ENCODE measurements at regions not wholly inside any gene's neighbourhood (a gene's known extent, or its start where the extent isn't known, plus 50 kb on each side); places are given as distances from the start of the nearest gene placed in this dataset.

DNA sequence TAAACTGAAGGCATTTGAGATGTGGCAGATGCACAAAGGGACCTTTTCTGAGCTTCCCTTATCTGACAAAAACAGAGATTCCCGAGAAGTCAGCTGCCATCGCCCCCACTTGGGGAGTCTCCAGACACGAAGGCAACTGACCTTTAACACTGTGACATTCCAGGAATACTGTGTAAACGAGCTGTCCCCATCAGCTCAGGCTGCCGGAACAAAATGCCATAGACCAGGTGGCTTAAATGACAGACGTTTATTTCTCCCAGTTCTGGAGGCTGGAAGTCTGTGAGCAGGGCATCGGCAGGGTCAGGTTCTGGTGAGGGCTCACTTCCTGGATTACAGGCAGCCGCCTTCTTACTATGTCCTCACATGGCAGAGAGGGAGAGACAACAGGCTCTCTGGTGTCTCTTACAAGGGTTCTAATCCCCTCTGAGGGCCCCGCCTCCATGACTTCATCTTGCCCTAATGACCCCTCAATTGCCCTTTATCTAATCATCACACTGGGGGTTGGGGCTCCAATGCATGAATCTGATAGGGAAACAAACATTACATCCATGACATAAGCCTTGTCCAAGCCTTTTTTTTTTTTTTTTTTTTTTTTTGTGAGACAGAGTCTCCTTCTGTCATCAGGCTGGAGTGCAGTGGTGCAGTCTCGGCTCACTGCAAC is 178.5 kb upstream of the RPL38 start:
- no peak overlapping the region for H3K27ac ChIP-seq
- no peak overlapping the region for H3K4me3 ChIP-seq
- H3K9me3 ChIP-seq = no peaks in the 10 kb centered on the region
- no peaks in the 10 kb centered on the region for H3K27me3 ChIP-seq
- H3K4me1 ChIP-seq = no peaks in the 10 kb centered on the region
- H3K36me3 ChIP-seq = no peaks in the 10 kb centered on the region
- TF ChIP-seq CTCF (IDR thresholded peaks at IDR 0.05) (no peak), POLR2A (IDR thresholded peaks at IDR 0.05) (no peak)
- intact Hi-C loops (cut with DNase I; ENCODE audit: low total_unique reads) = no loop called here
- DNase-seq = no peak

- intact Hi-C loops (cut with DNase I; ENCODE audit: low total_unique reads) = no loop called here
- Histone ChIP-seq H3K4me3 (no peak overlapping the region), H3K27me3 (no peaks in the 10 kb centered on the region), H3K36me3 (no peaks in the 10 kb centered on the region), H3K4me1 (no peaks in the 10 kb centered on the region), H3K9me3 (no peaks in the 10 kb centered on the region), H3K27ac (no peak overlapping the region)
- TF ChIP-seq CTCF (IDR thresholded peaks at IDR 0.05) (no peak), POLR2A (IDR thresholded peaks at IDR 0.05) (no peak)
- DNase-seq = no peak
These were observed 176.0 kb upstream of the RPL38 start for GRCh38 chr17:74027444-74027843.

GRCh38 chr17:74028354-74029116 is 174.9 kb upstream of the RPL38 start:
- H3K27me3 ChIP-seq = no peaks in the 10 kb centered on the region
- H3K4me1 ChIP-seq = no peaks in the 10 kb centered on the region
- no peaks in the 10 kb centered on the region for H3K9me3 ChIP-seq
- TF ChIP-seq CTCF (IDR thresholded peaks at IDR 0.05) (no peak), POLR2A (IDR thresholded peaks at IDR 0.05) (no peak)
- intact Hi-C loops (cut with DNase I; ENCODE audit: low total_unique reads) = no loop called here
- no peaks in the 10 kb centered on the region for H3K36me3 ChIP-seq
- H3K27ac ChIP-seq = no peak overlapping the region
- H3K4me3 ChIP-seq = no peak overlapping the region
- no peak for DNase-seq

GRCh38 chr17:74031316-74032090 is 172.0 kb upstream of the RPL38 start:
- intact Hi-C loops (cut with DNase I; ENCODE audit: low total_unique reads) = no loop called here
- no peaks in the 10 kb centered on the region for H3K27me3 ChIP-seq
- TF ChIP-seq POLR2A (IDR thresholded peaks at IDR 0.05) (no peak), CTCF (IDR thresholded peaks at IDR 0.05) (no peak)
- no peak overlapping the region for H3K4me3 ChIP-seq
- no peaks in the 10 kb centered on the region for H3K36me3 ChIP-seq
- DNase-seq = no peak
- H3K27ac ChIP-seq = no peak overlapping the region
- no peaks in the 10 kb centered on the region for H3K4me1 ChIP-seq
- no peaks in the 10 kb centered on the region for H3K9me3 ChIP-seq

- no peaks in the 10 kb centered on the region for H3K27me3 ChIP-seq
- H3K9me3 ChIP-seq = no peaks in the 10 kb centered on the region
- H3K36me3 ChIP-seq = no peaks in the 10 kb centered on the region
- no peak for DNase-seq
- no peak overlapping the region for H3K27ac ChIP-seq
- TF ChIP-seq POLR2A (IDR thresholded peaks at IDR 0.05) = no peak
- TF ChIP-seq CTCF (IDR thresholded peaks at IDR 0.05) = no peak
- intact Hi-C loops (cut with DNase I; ENCODE audit: low total_unique reads) = no loop called here
- H3K4me1 ChIP-seq = no peaks in the 10 kb centered on the region
- no peak overlapping the region for H3K4me3 ChIP-seq
These were observed 171.3 kb upstream of the RPL38 start for GRCh38 chr17:74032222-74032621.

Data from uterus (tissue), 3 donors.